Panc1 (cell line): ENCODE measurements at regions not wholly inside any gene's neighbourhood (a gene's known extent, or its start where the extent isn't known, plus 50 kb on each side); places are given as distances from the start of the nearest gene placed in this dataset.

Source experiments
- ATAC-seq: fragments of 200-7000 bp; cut with Tn5 transposase; 2 replicates; pipeline ENCODE4 v1.9.1; 2020; ENCODE audit warnings: mild to moderate bottlenecking, moderate library complexity
- BruUV-seq: library from RNA; stranded (reverse); fragments of 400-500 nt; replicated peaks from 2 replicates; lab custom pipeline; 2021; lab: Mats Ljungman, UMichigan
- CTCF ChIA-PET: fragments of 300-600 bp; sonication (Branson Sonifier 250); formaldehyde crosslinking; loops from one replicate; lab custom pipeline; 2022; ENCODE audit warnings: antibody characterized with exemption; lab: Charles Lee
- POLR2A ChIA-PET: fragments of 300-600 bp; sonication (Branson Sonifier 250); formaldehyde crosslinking; loops from one replicate; lab custom pipeline; 2022; ENCODE audit warnings: antibody characterized with exemption; lab: Charles Lee
- DNase-seq: peaks from one replicate; pipeline ENCODE4 v3.0.0-alpha.2; 2010; ENCODE audit warnings: low read depth, low spot score
- H3K27ac ChIP-seq: 2 replicates; pipeline ENCODE4 v1.5.1; 2011; ENCODE audit warnings: mild to moderate bottlenecking, low read length, inconsistent platforms
- H3K27me3 ChIP-seq: fragments of 200-500 bp; sonication (Bioruptor generic); 2 replicates; pipeline ENCODE4 v1.6.0; 2014; ENCODE audit warnings: low read length, inconsistent platforms; ENCODE audit not compliant: control insufficient read depth, insufficient read depth
- H3K36me3 ChIP-seq: fragments of 200-500 bp; sonication (Bioruptor generic); 2 replicates; pipeline ENCODE4 v1.5.1; 2014; ENCODE audit warnings: inconsistent platforms, mild to moderate bottlenecking, low read length, moderate library complexity; ENCODE audit not compliant: control insufficient read depth, insufficient read depth
- H3K4me1 ChIP-seq: 2 replicates; pipeline ENCODE4 v1.5.1; 2011; ENCODE audit warnings: inconsistent platforms, mild to moderate bottlenecking, low read length, moderate library complexity; ENCODE audit not compliant: control insufficient read depth, insufficient read depth
- H3K4me3 ChIP-seq, 2 experiments: 2 replicates each; pipeline ENCODE4 v1.5.1; 2011 to 2012; ENCODE audit warnings: low read depth in 2 of 2, low read length in 2 of 2, mild to moderate bottlenecking in 2 of 2, inconsistent platforms in 1 of 2, moderate library complexity in 1 of 2
- H3K9me3 ChIP-seq: fragments of 200-500 bp; sonication (Bioruptor generic); 2 replicates; pipeline ENCODE4 v1.5.1; 2014; ENCODE audit warnings: low read depth, mild to moderate bottlenecking, inconsistent platforms, low read length, moderate library complexity; ENCODE audit not compliant: control insufficient read depth, insufficient read depth
- CTCF ChIP-seq: fragments of 450-650 bp; IDR thresholded peaks from 2 replicates; pipeline ENCODE4 v1.5.1; 2017; ENCODE audit warnings: mild to moderate bottlenecking
- POLR2AphosphoS5 ChIP-seq: IDR thresholded peaks from 2 replicates; pipeline ENCODE4 v1.6.1; 2012; ENCODE audit warnings: mild to moderate bottlenecking, low read depth, low read length, moderate library complexity
- REST ChIP-seq, 2 experiments: IDR thresholded peaks; 2 replicates each; pipeline ENCODE4 v1.6.1; 2011 to 2012; ENCODE audit warnings: low read depth in 2 of 2, control low read depth in 1 of 2, low read length in 1 of 2, mild to moderate bottlenecking in 1 of 2, moderate library complexity in 1 of 2; ENCODE audit not compliant: insufficient read depth in 1 of 2
- SIN3A ChIP-seq: IDR thresholded peaks from 2 replicates; pipeline ENCODE4 v1.6.1; 2012; ENCODE audit warnings: low read depth, mild to moderate bottlenecking, low read length, moderate library complexity, borderline replicate concordance; ENCODE audit not compliant: insufficient read depth
- TCF7L2 ChIP-seq: IDR thresholded peaks from 2 replicates; pipeline ENCODE4 v1.6.1; 2011; ENCODE audit warnings: mild to moderate bottlenecking, low read depth, low read length, inconsistent platforms
- in situ Hi-C: cut with HindIII; loops from 2 replicates; pipeline ENCODE4 v1.10.0; 2016; ENCODE audit warnings: low sequenced_read_pairs, low pct_unique_long_range_greater_than_20kb
- intact Hi-C: fragments of 100-400 bp; cut with micrococcal nuclease; formaldehyde crosslinking; loops from one replicate; pipeline ENCODE4 v1.10.0; 2022; ENCODE audit not compliant: unreplicated experiment

- in situ Hi-C loops (no loop called here), intact Hi-C loops (no loop called here)
- H3K27me3 ChIP-seq = no peaks in the 10 kb centered on the region
- H3K9me3 ChIP-seq = no peaks in the 10 kb centered on the region
- BruUV-seq = no TSS peak
- no peak for ATAC-seq
- no peak for TF ChIP-seq CTCF
- TF ChIP-seq TCF7L2 = no peak
- TF ChIP-seq POLR2AphosphoS5 = no peak
- no peak for TF ChIP-seq REST (IDR thresholded peaks at IDR 0.05; ENCODE audit: insufficient read depth in 1 of 2, low read depth in 2 of 2, low read length in 1 of 2)
- TF ChIP-seq SIN3A = no peak
- no peak for DNase-seq
- POLR2A ChIA-PET = no interaction called here
- no peak overlapping the region for H3K27ac ChIP-seq
- H3K4me1 ChIP-seq = no peaks in the 10 kb centered on the region
- CTCF ChIA-PET = no interaction called here
- H3K4me3 ChIP-seq = no peak overlapping the region
- no peaks in the 10 kb centered on the region for H3K36me3 ChIP-seq
Observed at GRCh38 chr2:155030296-155030695, 331.8 kb downstream of the KCNJ3 start.

- H3K27me3 ChIP-seq = no peaks in the 10 kb centered on the region
- DNase-seq = no peak
- H3K4me1 ChIP-seq = no peaks in the 10 kb centered on the region
- no peak for ATAC-seq
- no peaks in the 10 kb centered on the region for H3K9me3 ChIP-seq
- CTCF ChIA-PET = no interaction called here
- H3K4me3 ChIP-seq = no peak overlapping the region
- H3K27ac ChIP-seq = no peak overlapping the region
- in situ Hi-C loops = no loop called here
- intact Hi-C loops = no loop called here
- POLR2A ChIA-PET = no interaction called here
- H3K36me3 ChIP-seq = no peaks in the 10 kb centered on the region
- TF ChIP-seq SIN3A = no peak
- no peak for TF ChIP-seq CTCF
- no peak for TF ChIP-seq REST (IDR thresholded peaks at IDR 0.05; ENCODE audit: insufficient read depth in 1 of 2, low read depth in 2 of 2, low read length in 1 of 2)
- TF ChIP-seq TCF7L2 = no peak
- TF ChIP-seq POLR2AphosphoS5 = no peak
- no TSS peak for BruUV-seq
Observed at GRCh38 chr2:155026651-155027174, 328.2 kb downstream of the KCNJ3 start.
